ENCODE measurements at regions not wholly inside any gene's neighbourhood (a gene's known extent, or its start where the extent isn't known, plus 50 kb on each side); places are given as distances from the start of the nearest gene placed in this dataset.

- Histone ChIP-seq H3K27ac (replicated peaks) (no peak overlapping the region), H3K4me3 (replicated peaks; ENCODE audit: insufficient read depth, low read length) (no peak overlapping the region), H3K27me3 (ENCODE audit: insufficient read depth, poor library complexity, severe bottlenecking) (no peaks in the 10 kb centered on the region)
- no peak for DNase-seq (ENCODE audit: low read depth in 1 of 2, low spot score in 1 of 2)
- TF ChIP-seq POLR2AphosphoS5 (IDR thresholded peaks at IDR 0.05; ENCODE audit: low read depth) (no peak), CTCF (IDR thresholded peaks at IDR 0.05; ENCODE audit: insufficient read depth, low read length) (no peak), SPI1 (IDR thresholded peaks at IDR 0.05; ENCODE audit: borderline replicate concordance, low read depth) (no peak), REST (IDR thresholded peaks at IDR 0.05; ENCODE audit: insufficient replicate concordance, low read depth) (no peak), GABPA (IDR thresholded peaks at IDR 0.05; ENCODE audit: low read depth) (no peak)
Observed at GRCh38 chr3:88226910-88227309, 77.2 kb downstream of the C3orf38 start.

GRCh38 chr3:88230638-88231037 lies 80.9 kb downstream of the C3orf38 start:
- no peak for DNase-seq (ENCODE audit: low read depth in 1 of 2, low spot score in 1 of 2)
- TF ChIP-seq GABPA (IDR thresholded peaks at IDR 0.05; ENCODE audit: low read depth) (no peak), CTCF (IDR thresholded peaks at IDR 0.05; ENCODE audit: insufficient read depth, low read length) (no peak), SPI1 (IDR thresholded peaks at IDR 0.05; ENCODE audit: borderline replicate concordance, low read depth) (no peak), POLR2AphosphoS5 (IDR thresholded peaks at IDR 0.05; ENCODE audit: low read depth) (no peak), REST (IDR thresholded peaks at IDR 0.05; ENCODE audit: insufficient replicate concordance, low read depth) (no peak)
- no peak overlapping the region for H3K4me3 ChIP-seq (replicated peaks; ENCODE audit: insufficient read depth, low read length)
- H3K27me3 ChIP-seq (ENCODE audit: insufficient read depth, poor library complexity, severe bottlenecking) = no peaks in the 10 kb centered on the region
- H3K27ac ChIP-seq (replicated peaks) = no peak overlapping the region

GRCh38 chr3:88231207-88231606 lies 81.4 kb downstream of the C3orf38 start:
- H3K27ac ChIP-seq (replicated peaks) = no peak overlapping the region
- TF ChIP-seq REST (IDR thresholded peaks at IDR 0.05; ENCODE audit: insufficient replicate concordance, low read depth) (no peak), SPI1 (IDR thresholded peaks at IDR 0.05; ENCODE audit: borderline replicate concordance, low read depth) (no peak), CTCF (IDR thresholded peaks at IDR 0.05; ENCODE audit: insufficient read depth, low read length) (no peak), GABPA (IDR thresholded peaks at IDR 0.05; ENCODE audit: low read depth) (no peak), POLR2AphosphoS5 (IDR thresholded peaks at IDR 0.05; ENCODE audit: low read depth) (no peak)
- no peak overlapping the region for H3K4me3 ChIP-seq (replicated peaks; ENCODE audit: insufficient read depth, low read length)
- H3K27me3 ChIP-seq (ENCODE audit: insufficient read depth, poor library complexity, severe bottlenecking) = no peaks in the 10 kb centered on the region
- no peak for DNase-seq (ENCODE audit: low read depth in 1 of 2, low spot score in 1 of 2)
